H9 (cell line): ENCODE measurements at regions not wholly inside any gene's neighbourhood (a gene's known extent, or its start where the extent isn't known, plus 50 kb on each side); places are given as distances from the start of the nearest gene placed in this dataset.

Source experiments
- DNase-seq: peaks from one replicate; pipeline ENCODE4 v3.0.0-alpha.2; 2017
- H2AFZ ChIP-seq: one replicate; pipeline ENCODE4 v1.6.1; 2013; ENCODE audit warnings: mild to moderate bottlenecking, low read length, control low read depth, moderate library complexity
- H2AK5ac ChIP-seq: 2 replicates; pipeline ENCODE4 v1.6.1; 2013; ENCODE audit warnings: low read length, control low read depth, mixed read lengths; ENCODE audit not compliant: insufficient read length
- H2BK120ac ChIP-seq: one replicate; pipeline ENCODE4 v1.6.1; 2013; ENCODE audit warnings: low read depth, mild to moderate bottlenecking, low read length, control low read depth, inconsistent platforms; ENCODE audit not compliant: poor library complexity, severe bottlenecking
- H2BK12ac ChIP-seq: 2 replicates; pipeline ENCODE4 v1.6.1; 2013; ENCODE audit warnings: low read length, control low read depth, mixed read lengths, low read depth; ENCODE audit not compliant: insufficient read length
- H2BK15ac ChIP-seq: 2 replicates; pipeline ENCODE4 v1.6.1; 2013; ENCODE audit warnings: low read depth, low read length, control low read depth
- H2BK20ac ChIP-seq: one replicate; pipeline ENCODE4 v1.6.1; 2013; ENCODE audit warnings: low read depth, mild to moderate bottlenecking, low read length, control low read depth, inconsistent platforms; ENCODE audit not compliant: poor library complexity, severe bottlenecking
- H2BK5ac ChIP-seq: 2 replicates; pipeline ENCODE4 v1.6.1; 2013; ENCODE audit warnings: low read length, control low read depth, mixed read lengths; ENCODE audit not compliant: insufficient read length
- H3K14ac ChIP-seq: 2 replicates; pipeline ENCODE4 v1.6.1; 2013; ENCODE audit warnings: low read length, control low read depth; ENCODE audit not compliant: insufficient read depth
- H3K18ac ChIP-seq: 2 replicates; pipeline ENCODE4 v1.6.1; 2013; ENCODE audit warnings: low read depth, mild to moderate bottlenecking, mixed read lengths, low read length, control low read depth; ENCODE audit not compliant: insufficient read length
- H3K23ac ChIP-seq: 2 replicates; pipeline ENCODE4 v1.6.1; 2013; ENCODE audit warnings: low read length, control low read depth, mixed read lengths, low read depth; ENCODE audit not compliant: insufficient read length
- H3K23me2 ChIP-seq: 2 replicates; pipeline ENCODE4 v1.6.1; 2013; ENCODE audit warnings: low read depth, mild to moderate bottlenecking, mixed read lengths, low read length, control low read depth; ENCODE audit not compliant: insufficient read length, poor library complexity, severe bottlenecking
- H3K27ac ChIP-seq: 2 replicates; pipeline ENCODE4 v1.5.1; 2013; ENCODE audit warnings: low read length, control low read depth, mixed read lengths, low read depth; ENCODE audit not compliant: insufficient read length
- H3K27me3 ChIP-seq: 2 replicates; pipeline ENCODE4 v1.6.1; 2013; ENCODE audit warnings: low read length, control low read depth, inconsistent platforms; ENCODE audit not compliant: insufficient read depth
- H3K4ac ChIP-seq: 2 replicates; pipeline ENCODE4 v1.6.1; 2013; ENCODE audit warnings: low read depth, mild to moderate bottlenecking, control low read depth, inconsistent platforms, low read length, moderate library complexity
- H3K4me1 ChIP-seq: 2 replicates; pipeline ENCODE4 v1.6.1; 2013; ENCODE audit warnings: low read length, control low read depth, inconsistent platforms; ENCODE audit not compliant: insufficient read depth
- H3K4me2 ChIP-seq: 2 replicates; pipeline ENCODE4 v1.6.1; 2013; ENCODE audit warnings: low read length, control low read depth, mixed read lengths; ENCODE audit not compliant: insufficient read length, insufficient read depth
- H3K56ac ChIP-seq: 2 replicates; pipeline ENCODE4 v1.6.1; 2013; ENCODE audit warnings: low read depth, mild to moderate bottlenecking, mixed read lengths, low read length, control low read depth; ENCODE audit not compliant: insufficient read length
- H3K79me1 ChIP-seq: 2 replicates; pipeline ENCODE4 v1.6.1; 2013; ENCODE audit warnings: low read depth, mild to moderate bottlenecking, moderate library complexity, low read length, control low read depth, inconsistent platforms; ENCODE audit not compliant: insufficient read depth, poor library complexity, severe bottlenecking
- H3K79me2 ChIP-seq: 2 replicates; pipeline ENCODE4 v1.6.1; 2013; ENCODE audit warnings: low read length, control low read depth, inconsistent platforms; ENCODE audit not compliant: insufficient read depth
- H3K9ac ChIP-seq: 2 replicates; pipeline ENCODE4 v1.6.1; 2013; ENCODE audit warnings: low read length, control low read depth, mixed read lengths; ENCODE audit not compliant: insufficient read length; ENCODE audit errors: extremely low read depth
- H3K9me3 ChIP-seq: one replicate; pipeline ENCODE4 v1.6.1; 2013; ENCODE audit warnings: low read depth, low read length, inconsistent platforms; ENCODE audit not compliant: control insufficient read depth
- H3T11ph ChIP-seq: one replicate; pipeline ENCODE4 v1.6.1; 2013; ENCODE audit warnings: mild to moderate bottlenecking, low read length, control low read depth, inconsistent platforms
- H4K20me1 ChIP-seq: one replicate; pipeline ENCODE4 v1.6.1; 2013; ENCODE audit not compliant: control insufficient read depth, insufficient read length, insufficient read depth
- H4K5ac ChIP-seq: 2 replicates; pipeline ENCODE4 v1.6.1; 2013; ENCODE audit warnings: low read depth, mild to moderate bottlenecking, mixed read lengths, low read length, control low read depth; ENCODE audit not compliant: insufficient read length
- H4K8ac ChIP-seq: replicated peaks from 2 replicates; pipeline ENCODE4 v1.6.1; 2013; ENCODE audit warnings: low read length, control low read depth, mixed read lengths, low read depth; ENCODE audit not compliant: insufficient read length
- H4K91ac ChIP-seq: 2 replicates; pipeline ENCODE4 v1.6.1; 2013; ENCODE audit warnings: low read depth, mild to moderate bottlenecking, moderate library complexity, mixed read lengths, low read length, control low read depth; ENCODE audit not compliant: insufficient read length
- H3K27ac Mint-ChIP-seq, 3 experiments: 2 replicates in 2 of 3; 3 replicates in 1 of 3; pipeline ENCODE4 v1.8.0; 2020 to 2021; ENCODE audit warnings: mixed read lengths in 3 of 3, mild to moderate bottlenecking in 1 of 3, moderate library complexity in 1 of 3
- H3K27me3 Mint-ChIP-seq: 2 replicates; pipeline ENCODE4 v1.8.0; 2021; ENCODE audit warnings: low read depth, mild to moderate bottlenecking, moderate library complexity, mixed read lengths
- H3K36me3 Mint-ChIP-seq, 3 experiments: 2 replicates in 2 of 3; 3 replicates in 1 of 3; pipeline ENCODE4 v1.8.0; 2020 to 2021; ENCODE audit warnings: low read depth in 3 of 3, mixed read lengths in 3 of 3; ENCODE audit not compliant: insufficient read depth in 1 of 3
- H3K4me1 Mint-ChIP-seq, 2 experiments: 2 replicates each; pipeline ENCODE4 v1.8.0; 2020; ENCODE audit warnings: mixed read lengths in 2 of 2
- H3K4me3 Mint-ChIP-seq, 2 experiments: 2 replicates in 1 of 2; 3 replicates in 1 of 2; pipeline ENCODE4 v1.8.0; 2020 to 2021; ENCODE audit warnings: mild to moderate bottlenecking in 2 of 2, mixed read lengths in 2 of 2, moderate library complexity in 1 of 2
- H3K9me3 Mint-ChIP-seq, 2 experiments: 2 replicates in 1 of 2; 3 replicates in 1 of 2; pipeline ENCODE4 v1.8.0; 2020; ENCODE audit warnings: mild to moderate bottlenecking in 2 of 2, mixed read lengths in 2 of 2, moderate library complexity in 1 of 2
- CTCF ChIP-seq: fragments of 200-600 bp; sonication (generic); conservative IDR thresholded peaks from 3 replicates; pipeline ENCODE4 v1.8.0; 2021; ENCODE audit warnings: antibody characterized with exemption, mild to moderate bottlenecking
- WGBS: extraction: QIAGEN DNeasy Blood & Tissue Kit; methylation state at CpG from one replicate; pipeline ENCODE4 v1.1.7; 2013; ENCODE audit warnings: missing lambda C conversion rate, low lambda C conversion rate, mixed read lengths; ENCODE audit not compliant: insufficient read length; ENCODE audit errors: extremely low coverage; 5-methylcytosine and 5-hydroxymethylcytosine counted together

- H3K27me3 Mint-ChIP-seq, result peaks cover 9% of the 10 kb centered on the region
- H3K23ac ChIP-seq, result no peak overlapping the region
- no peak overlapping the region for H3K4ac ChIP-seq
- no peak overlapping the region for H3K14ac ChIP-seq
- no peaks in the 10 kb centered on the region for H3K79me2 ChIP-seq
- no peak overlapping the region for H3K4me2 ChIP-seq
- H3K27ac ChIP-seq, result no peak overlapping the region
- H3K4me1 Mint-ChIP-seq, result peaks cover 24 to 26% of the 10 kb centered on the region in 2 experiments
- H3K56ac ChIP-seq, result no peak overlapping the region
- no peaks in the 10 kb centered on the region for H4K20me1 ChIP-seq
- WGBS, result no CpG with 5 or more reads among the region's 5 CpGs
- H2AK5ac ChIP-seq, result no peak overlapping the region
- H3T11ph ChIP-seq, result no peak overlapping the region
- no peak overlapping the region for H3K4me3 Mint-ChIP-seq
- no peak overlapping the region for H2BK120ac ChIP-seq
- no peak overlapping the region for H3K27ac Mint-ChIP-seq
- no peaks in the 10 kb centered on the region for H3K23me2 ChIP-seq
- H3K9me3 Mint-ChIP-seq, result no peaks in the 10 kb centered on the region
- no peak overlapping the region for H3K18ac ChIP-seq
- no peak overlapping the region for H4K91ac ChIP-seq
- H2BK12ac ChIP-seq, result no peak overlapping the region
- H3K9me3 ChIP-seq, result no peaks in the 10 kb centered on the region
- no peak overlapping the region for H3K9ac ChIP-seq
- no peak overlapping the region for H4K5ac ChIP-seq
- H3K79me1 ChIP-seq, result no peaks in the 10 kb centered on the region
- H3K36me3 Mint-ChIP-seq, result no peaks in the 10 kb centered on the region
- H4K8ac ChIP-seq, result no peak overlapping the region
- H3K4me1 ChIP-seq, result peaks cover 3% of the 10 kb centered on the region; the same call in 1 of the 2 replicates
- H3K27me3 ChIP-seq, result no peaks in the 10 kb centered on the region
- no peak overlapping the region for H2BK15ac ChIP-seq
- DNase-seq, result no peak
- H2AFZ ChIP-seq, result no peak overlapping the region
- no peak for TF ChIP-seq CTCF
- no peak overlapping the region for H2BK20ac ChIP-seq
- no peak overlapping the region for H2BK5ac ChIP-seq
These were observed 566.4 kb downstream of the TNS1 start for GRCh38 chr2:217436386-217436785.
